H9 (cell line): ENCODE measurements at regions not wholly inside any gene's neighbourhood (a gene's known extent, or its start where the extent isn't known, plus 50 kb on each side); places are given as distances from the start of the nearest gene placed in this dataset.

Experiments used
- DNase-seq: peaks from one replicate; pipeline ENCODE4 v3.0.0-alpha.2; 2017
- H2AFZ ChIP-seq: one replicate; pipeline ENCODE4 v1.6.1; 2013; ENCODE audit warnings: mild to moderate bottlenecking, low read length, control low read depth, moderate library complexity
- H2AK5ac ChIP-seq: 2 replicates; pipeline ENCODE4 v1.6.1; 2013; ENCODE audit warnings: low read length, control low read depth, mixed read lengths; ENCODE audit not compliant: insufficient read length
- H2BK120ac ChIP-seq: one replicate; pipeline ENCODE4 v1.6.1; 2013; ENCODE audit warnings: low read depth, mild to moderate bottlenecking, low read length, control low read depth, inconsistent platforms; ENCODE audit not compliant: poor library complexity, severe bottlenecking
- H2BK12ac ChIP-seq: 2 replicates; pipeline ENCODE4 v1.6.1; 2013; ENCODE audit warnings: low read length, control low read depth, mixed read lengths, low read depth; ENCODE audit not compliant: insufficient read length
- H2BK15ac ChIP-seq: 2 replicates; pipeline ENCODE4 v1.6.1; 2013; ENCODE audit warnings: low read depth, low read length, control low read depth
- H2BK20ac ChIP-seq: one replicate; pipeline ENCODE4 v1.6.1; 2013; ENCODE audit warnings: low read depth, mild to moderate bottlenecking, low read length, control low read depth, inconsistent platforms; ENCODE audit not compliant: poor library complexity, severe bottlenecking
- H2BK5ac ChIP-seq: 2 replicates; pipeline ENCODE4 v1.6.1; 2013; ENCODE audit warnings: low read length, control low read depth, mixed read lengths; ENCODE audit not compliant: insufficient read length
- H3K14ac ChIP-seq: 2 replicates; pipeline ENCODE4 v1.6.1; 2013; ENCODE audit warnings: low read length, control low read depth; ENCODE audit not compliant: insufficient read depth
- H3K18ac ChIP-seq: 2 replicates; pipeline ENCODE4 v1.6.1; 2013; ENCODE audit warnings: low read depth, mild to moderate bottlenecking, mixed read lengths, low read length, control low read depth; ENCODE audit not compliant: insufficient read length
- H3K23ac ChIP-seq: 2 replicates; pipeline ENCODE4 v1.6.1; 2013; ENCODE audit warnings: low read length, control low read depth, mixed read lengths, low read depth; ENCODE audit not compliant: insufficient read length
- H3K23me2 ChIP-seq: 2 replicates; pipeline ENCODE4 v1.6.1; 2013; ENCODE audit warnings: low read depth, mild to moderate bottlenecking, mixed read lengths, low read length, control low read depth; ENCODE audit not compliant: insufficient read length, poor library complexity, severe bottlenecking
- H3K27ac ChIP-seq: 2 replicates; pipeline ENCODE4 v1.5.1; 2013; ENCODE audit warnings: low read length, control low read depth, mixed read lengths, low read depth; ENCODE audit not compliant: insufficient read length
- H3K27me3 ChIP-seq: 2 replicates; pipeline ENCODE4 v1.6.1; 2013; ENCODE audit warnings: low read length, control low read depth, inconsistent platforms; ENCODE audit not compliant: insufficient read depth
- H3K4ac ChIP-seq: 2 replicates; pipeline ENCODE4 v1.6.1; 2013; ENCODE audit warnings: low read depth, mild to moderate bottlenecking, control low read depth, inconsistent platforms, low read length, moderate library complexity
- H3K4me1 ChIP-seq: 2 replicates; pipeline ENCODE4 v1.6.1; 2013; ENCODE audit warnings: low read length, control low read depth, inconsistent platforms; ENCODE audit not compliant: insufficient read depth
- H3K4me2 ChIP-seq: 2 replicates; pipeline ENCODE4 v1.6.1; 2013; ENCODE audit warnings: low read length, control low read depth, mixed read lengths; ENCODE audit not compliant: insufficient read length, insufficient read depth
- H3K56ac ChIP-seq: 2 replicates; pipeline ENCODE4 v1.6.1; 2013; ENCODE audit warnings: low read depth, mild to moderate bottlenecking, mixed read lengths, low read length, control low read depth; ENCODE audit not compliant: insufficient read length
- H3K79me1 ChIP-seq: 2 replicates; pipeline ENCODE4 v1.6.1; 2013; ENCODE audit warnings: low read depth, mild to moderate bottlenecking, moderate library complexity, low read length, control low read depth, inconsistent platforms; ENCODE audit not compliant: insufficient read depth, poor library complexity, severe bottlenecking
- H3K79me2 ChIP-seq: 2 replicates; pipeline ENCODE4 v1.6.1; 2013; ENCODE audit warnings: low read length, control low read depth, inconsistent platforms; ENCODE audit not compliant: insufficient read depth
- H3K9ac ChIP-seq: 2 replicates; pipeline ENCODE4 v1.6.1; 2013; ENCODE audit warnings: low read length, control low read depth, mixed read lengths; ENCODE audit not compliant: insufficient read length; ENCODE audit errors: extremely low read depth
- H3K9me3 ChIP-seq: one replicate; pipeline ENCODE4 v1.6.1; 2013; ENCODE audit warnings: low read depth, low read length, inconsistent platforms; ENCODE audit not compliant: control insufficient read depth
- H3T11ph ChIP-seq: one replicate; pipeline ENCODE4 v1.6.1; 2013; ENCODE audit warnings: mild to moderate bottlenecking, low read length, control low read depth, inconsistent platforms
- H4K20me1 ChIP-seq: one replicate; pipeline ENCODE4 v1.6.1; 2013; ENCODE audit not compliant: control insufficient read depth, insufficient read length, insufficient read depth
- H4K5ac ChIP-seq: 2 replicates; pipeline ENCODE4 v1.6.1; 2013; ENCODE audit warnings: low read depth, mild to moderate bottlenecking, mixed read lengths, low read length, control low read depth; ENCODE audit not compliant: insufficient read length
- H4K8ac ChIP-seq: replicated peaks from 2 replicates; pipeline ENCODE4 v1.6.1; 2013; ENCODE audit warnings: low read length, control low read depth, mixed read lengths, low read depth; ENCODE audit not compliant: insufficient read length
- H4K91ac ChIP-seq: 2 replicates; pipeline ENCODE4 v1.6.1; 2013; ENCODE audit warnings: low read depth, mild to moderate bottlenecking, moderate library complexity, mixed read lengths, low read length, control low read depth; ENCODE audit not compliant: insufficient read length
- H3K27ac Mint-ChIP-seq, 3 experiments: 2 replicates in 2 of 3; 3 replicates in 1 of 3; pipeline ENCODE4 v1.8.0; 2020 to 2021; ENCODE audit warnings: mixed read lengths in 3 of 3, mild to moderate bottlenecking in 1 of 3, moderate library complexity in 1 of 3
- H3K27me3 Mint-ChIP-seq: 2 replicates; pipeline ENCODE4 v1.8.0; 2021; ENCODE audit warnings: low read depth, mild to moderate bottlenecking, moderate library complexity, mixed read lengths
- H3K36me3 Mint-ChIP-seq, 3 experiments: 2 replicates in 2 of 3; 3 replicates in 1 of 3; pipeline ENCODE4 v1.8.0; 2020 to 2021; ENCODE audit warnings: low read depth in 3 of 3, mixed read lengths in 3 of 3; ENCODE audit not compliant: insufficient read depth in 1 of 3
- H3K4me1 Mint-ChIP-seq, 2 experiments: 2 replicates each; pipeline ENCODE4 v1.8.0; 2020; ENCODE audit warnings: mixed read lengths in 2 of 2
- H3K4me3 Mint-ChIP-seq, 2 experiments: 2 replicates in 1 of 2; 3 replicates in 1 of 2; pipeline ENCODE4 v1.8.0; 2020 to 2021; ENCODE audit warnings: mild to moderate bottlenecking in 2 of 2, mixed read lengths in 2 of 2, moderate library complexity in 1 of 2
- H3K9me3 Mint-ChIP-seq, 2 experiments: 2 replicates in 1 of 2; 3 replicates in 1 of 2; pipeline ENCODE4 v1.8.0; 2020; ENCODE audit warnings: mild to moderate bottlenecking in 2 of 2, mixed read lengths in 2 of 2, moderate library complexity in 1 of 2
- WGBS: extraction: QIAGEN DNeasy Blood & Tissue Kit; methylation state at CpG from one replicate; pipeline ENCODE4 v1.1.7; 2013; ENCODE audit warnings: missing lambda C conversion rate, low lambda C conversion rate, mixed read lengths; ENCODE audit not compliant: insufficient read length; ENCODE audit errors: extremely low coverage; 5-methylcytosine and 5-hydroxymethylcytosine counted together
- TF ChIP-seq, protein P1 (sequence below): fragments of 200-600 bp; sonication (generic); conservative IDR thresholded peaks from 3 replicates; pipeline ENCODE4 v1.8.0; 2021; ENCODE audit warnings: antibody characterized with exemption, mild to moderate bottlenecking

DNA sequence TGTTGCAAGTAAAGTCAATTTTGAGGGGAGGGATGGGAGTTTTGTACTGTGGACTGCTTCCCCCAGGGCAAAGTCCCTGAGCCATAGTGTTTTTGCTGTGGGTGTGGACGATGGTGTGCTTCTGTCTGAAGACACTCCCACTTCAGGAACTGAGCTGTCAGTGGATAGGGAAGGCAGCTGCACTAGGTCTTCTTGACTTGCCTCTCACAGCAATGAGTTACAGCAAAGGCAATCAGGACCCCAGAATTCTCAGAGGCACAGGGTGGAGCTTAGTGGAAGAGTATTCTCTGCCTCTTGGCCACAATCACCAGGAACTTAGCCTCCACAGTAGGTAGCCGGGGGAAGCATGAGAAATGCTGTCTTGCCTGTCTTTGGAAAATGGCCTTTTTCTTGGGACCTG is 1416.6 kb upstream of the MIR17HG start:
- peak overlapping the region in 1 of 3 experiments; percentile 42; a peak in 1 of 7 replicates for H3K27ac Mint-ChIP-seq
- Histone ChIP-seq H4K8ac (no peak overlapping the region), H4K5ac (no peak overlapping the region), H3K79me2 (no peaks in the 10 kb centered on the region), H3K4ac (no peak overlapping the region), H3K56ac (no peak overlapping the region), H4K20me1 (no peaks in the 10 kb centered on the region), H2AK5ac (no peak overlapping the region), H2AFZ (no peak overlapping the region), H3K9ac (no peak overlapping the region), H3K4me2 (no peak overlapping the region), H2BK120ac (no peak overlapping the region), H3K14ac (no peak overlapping the region), H3K9me3 (no peaks in the 10 kb centered on the region), H4K91ac (no peak overlapping the region), H2BK12ac (no peak overlapping the region), H3K27me3 (no peaks in the 10 kb centered on the region), H2BK5ac (no peak overlapping the region), H2BK15ac (no peak overlapping the region), H3K18ac (no peak overlapping the region), H3K23me2 (no peaks in the 10 kb centered on the region), H2BK20ac (no peak overlapping the region), H3K79me1 (no peaks in the 10 kb centered on the region), H3K23ac (no peak overlapping the region), H3K4me1 (no peaks in the 10 kb centered on the region; the same call in 1 of the 2 replicates), H3T11ph (no peak overlapping the region), H3K27ac (no peak overlapping the region)
- DNase-seq = no peak
- peaks cover 0 to 3% of the 10 kb centered on the region in 2 experiments; a peak in 2 of 5 replicates for H3K9me3 Mint-ChIP-seq
- H3K27me3 Mint-ChIP-seq = no peaks in the 10 kb centered on the region
- no peaks in the 10 kb centered on the region for H3K36me3 Mint-ChIP-seq
- peaks cover 0 to 5% of the 10 kb centered on the region in 2 experiments; a peak in 1 of 4 replicates for H3K4me1 Mint-ChIP-seq
- H3K4me3 Mint-ChIP-seq = no peak overlapping the region
- WGBS = no CpG with 5 or more reads among the region's 2 CpGs
- TF ChIP-seq, protein P1, sequence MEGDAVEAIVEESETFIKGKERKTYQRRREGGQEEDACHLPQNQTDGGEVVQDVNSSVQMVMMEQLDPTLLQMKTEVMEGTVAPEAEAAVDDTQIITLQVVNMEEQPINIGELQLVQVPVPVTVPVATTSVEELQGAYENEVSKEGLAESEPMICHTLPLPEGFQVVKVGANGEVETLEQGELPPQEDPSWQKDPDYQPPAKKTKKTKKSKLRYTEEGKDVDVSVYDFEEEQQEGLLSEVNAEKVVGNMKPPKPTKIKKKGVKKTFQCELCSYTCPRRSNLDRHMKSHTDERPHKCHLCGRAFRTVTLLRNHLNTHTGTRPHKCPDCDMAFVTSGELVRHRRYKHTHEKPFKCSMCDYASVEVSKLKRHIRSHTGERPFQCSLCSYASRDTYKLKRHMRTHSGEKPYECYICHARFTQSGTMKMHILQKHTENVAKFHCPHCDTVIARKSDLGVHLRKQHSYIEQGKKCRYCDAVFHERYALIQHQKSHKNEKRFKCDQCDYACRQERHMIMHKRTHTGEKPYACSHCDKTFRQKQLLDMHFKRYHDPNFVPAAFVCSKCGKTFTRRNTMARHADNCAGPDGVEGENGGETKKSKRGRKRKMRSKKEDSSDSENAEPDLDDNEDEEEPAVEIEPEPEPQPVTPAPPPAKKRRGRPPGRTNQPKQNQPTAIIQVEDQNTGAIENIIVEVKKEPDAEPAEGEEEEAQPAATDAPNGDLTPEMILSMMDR = no peak
